GM23248 (cell line): ENCODE measurements at regions not wholly inside any gene's neighbourhood (a gene's known extent, or its start where the extent isn't known, plus 50 kb on each side); places are given as distances from the start of the nearest gene placed in this dataset.

Experiments used
- EZH2 ChIP-seq: fragments of 200-600 bp; sonication (generic); IDR thresholded peaks from 2 replicates; pipeline ENCODE4 v1.6.1; 2018; ENCODE audit warnings: antibody characterized with exemption, mild to moderate bottlenecking; ENCODE audit not compliant: insufficient read depth, poor library complexity, severe bottlenecking
- EZH2phosphoT487 ChIP-seq: fragments of 200-600 bp; sonication (generic); IDR thresholded peaks from 2 replicates; pipeline ENCODE4 v1.6.1; 2018; ENCODE audit warnings: antibody characterized with exemption, moderate library complexity, mild to moderate bottlenecking, low read depth; ENCODE audit not compliant: insufficient read depth

GRCh38 chr6:67201563-67201962, 1433.5 kb upstream of the ADGRB3 start:
- TF ChIP-seq EZH2 (no peak), EZH2phosphoT487 (no peak)
